HEK293T (cell line): ENCODE measurements at regions not wholly inside any gene's neighbourhood (a gene's known extent, or its start where the extent isn't known, plus 50 kb on each side); places are given as distances from the start of the nearest gene placed in this dataset.
"Not testable (repeated sequence)": the region's sequence is repeated elsewhere in the genome, so short reads cannot be mapped to it uniquely, and the experiment has no call there.

Source experiments
- CTCF ChIA-PET: fragments of 350-600 bp; formaldehyde crosslinking; extraction: SDS; loops from one replicate; lab custom pipeline; 2021; ENCODE audit warnings: antibody characterized with exemption, inconsistent platforms; lab: Yijun Ruan, JAX
- POLR2A ChIA-PET: fragments of 350-600 bp; formaldehyde crosslinking; extraction: SDS; loops from one replicate; lab custom pipeline; 2020; ENCODE audit warnings: antibody characterized with exemption, inconsistent platforms; lab: Yijun Ruan, JAX
- DNase-seq: peaks from one replicate; pipeline ENCODE4 v3.0.0; 2012; ENCODE audit warnings: mixed read lengths; ENCODE audit errors: extremely low spot score
- ARNT ChIP-seq: fragments of 450-650 bp; IDR thresholded peaks from 2 replicates; pipeline ENCODE4 v1.6.1; 2017; ENCODE audit warnings: mild to moderate bottlenecking
- BHLHE40 ChIP-seq: fragments of 450-650 bp; IDR thresholded peaks from 2 replicates; pipeline ENCODE4 v1.6.1; 2016; ENCODE audit warnings: mild to moderate bottlenecking, moderate library complexity, borderline replicate concordance
- CTBP1 ChIP-seq: fragments of 450-650 bp; IDR thresholded peaks from 2 replicates; pipeline ENCODE4 v1.6.1; 2016; ENCODE audit warnings: borderline replicate concordance
- ELF4 ChIP-seq: fragments of 450-650 bp; IDR thresholded peaks from 2 replicates; pipeline ENCODE4 v1.6.1; 2017; ENCODE audit warnings: antibody characterized with exemption
- FOXA1 ChIP-seq: fragments of 450-650 bp; IDR thresholded peaks from 2 replicates; pipeline ENCODE4 v1.6.1; 2016; ENCODE audit warnings: mild to moderate bottlenecking
- FOXK2 ChIP-seq: fragments of 450-650 bp; IDR thresholded peaks from 2 replicates; pipeline ENCODE4 v1.6.1; 2016; ENCODE audit warnings: mild to moderate bottlenecking
- FOXM1 ChIP-seq: fragments of 450-650 bp; IDR thresholded peaks from 2 replicates; pipeline ENCODE4 v1.6.1; 2017; ENCODE audit warnings: mild to moderate bottlenecking, borderline replicate concordance
- HDGF ChIP-seq: fragments of 450-650 bp; IDR thresholded peaks from 2 replicates; pipeline ENCODE4 v1.6.1; 2017; ENCODE audit warnings: antibody characterized with exemption, borderline replicate concordance
- L3MBTL2 ChIP-seq: fragments of 450-650 bp; conservative IDR thresholded peaks from 2 replicates; pipeline ENCODE4 v1.6.1; 2016; ENCODE audit warnings: mild to moderate bottlenecking
- LEF1 ChIP-seq: fragments of 450-650 bp; IDR thresholded peaks from 2 replicates; pipeline ENCODE4 v1.6.1; 2017; ENCODE audit warnings: mild to moderate bottlenecking, borderline replicate concordance
- NFRKB ChIP-seq: fragments of 450-650 bp; IDR thresholded peaks from 2 replicates; pipeline ENCODE4 v1.6.1; 2016; ENCODE audit warnings: mild to moderate bottlenecking, moderate library complexity
- SP1 ChIP-seq: fragments of 450-650 bp; IDR thresholded peaks from 2 replicates; pipeline ENCODE4 v1.6.1; 2017
- SUZ12 ChIP-seq: fragments of 450-650 bp; IDR thresholded peaks from 2 replicates; pipeline ENCODE4 v1.6.1; 2016; ENCODE audit warnings: mild to moderate bottlenecking
- TARDBP ChIP-seq: fragments of 450-650 bp; IDR thresholded peaks from 2 replicates; pipeline ENCODE4 v1.6.1; 2016
- ZNF384 ChIP-seq: fragments of 450-650 bp; IDR thresholded peaks from 2 replicates; pipeline ENCODE4 v1.6.1; 2016
- TF ChIP-seq, protein P1 (sequence below): fragments of 450-650 bp; IDR thresholded peaks from 2 replicates; pipeline ENCODE4 v1.6.1; 2016

DNA sequence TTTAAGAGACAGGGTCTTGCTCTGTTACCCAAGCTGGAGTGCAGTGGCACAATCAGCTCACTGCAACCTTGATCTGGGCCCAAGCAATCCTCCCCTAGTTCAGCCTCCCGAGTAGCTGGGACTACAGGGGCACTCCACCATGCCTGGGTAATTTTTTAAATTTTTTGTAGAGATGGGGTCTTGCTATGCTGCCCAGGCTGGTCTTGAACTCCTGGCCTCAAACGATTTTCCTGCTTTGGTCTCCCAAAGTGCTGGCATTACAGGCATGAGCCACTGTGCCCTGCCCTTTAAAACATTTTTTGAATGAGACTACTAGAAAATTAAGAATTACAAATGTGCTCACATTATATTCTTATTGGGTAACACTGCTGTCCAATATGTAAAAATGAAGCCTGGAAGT is 161.7 kb upstream of the FAM20A start:
- CTCF ChIA-PET: no interaction called here
- POLR2A ChIA-PET: no interaction called here
- no peak for DNase-seq
- TF ChIP-seq ZNF384 (no peak), CTBP1 (no peak), SP1 (no peak), FOXK2 (no peak), NFRKB (no peak), LEF1 (no peak)

DNA sequence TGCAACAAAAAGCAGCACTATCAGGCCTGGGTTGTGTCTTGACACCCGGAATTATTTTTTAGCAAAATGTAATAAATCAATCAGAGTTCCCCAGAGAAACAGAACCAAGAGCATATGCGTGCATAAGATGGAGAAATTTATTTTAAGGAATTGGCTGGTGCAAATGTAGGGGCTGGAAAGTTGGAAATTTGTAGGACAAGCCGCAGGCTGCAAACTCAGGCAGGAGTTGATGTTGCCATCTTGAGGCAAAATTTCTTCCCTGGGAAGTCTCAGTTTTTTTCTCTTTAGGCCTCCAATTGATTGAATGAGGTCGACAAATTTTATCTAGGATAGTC is 158.9 kb upstream of the FAM20A start:
- no peak for DNase-seq
- CTCF ChIA-PET: no interaction called here
- POLR2A ChIA-PET: no interaction called here
- no peak for TF ChIP-seq BHLHE40
- TF ChIP-seq, protein P1, sequence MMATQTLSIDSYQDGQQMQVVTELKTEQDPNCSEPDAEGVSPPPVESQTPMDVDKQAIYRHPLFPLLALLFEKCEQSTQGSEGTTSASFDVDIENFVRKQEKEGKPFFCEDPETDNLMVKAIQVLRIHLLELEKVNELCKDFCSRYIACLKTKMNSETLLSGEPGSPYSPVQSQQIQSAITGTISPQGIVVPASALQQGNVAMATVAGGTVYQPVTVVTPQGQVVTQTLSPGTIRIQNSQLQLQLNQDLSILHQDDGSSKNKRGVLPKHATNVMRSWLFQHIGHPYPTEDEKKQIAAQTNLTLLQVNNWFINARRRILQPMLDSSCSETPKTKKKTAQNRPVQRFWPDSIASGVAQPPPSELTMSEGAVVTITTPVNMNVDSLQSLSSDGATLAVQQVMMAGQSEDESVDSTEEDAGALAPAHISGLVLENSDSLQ: no peak
- no peak for TF ChIP-seq CTBP1
- no peak for TF ChIP-seq ARNT
- TF ChIP-seq NFRKB: no peak
- TF ChIP-seq HDGF: no peak
- TF ChIP-seq L3MBTL2: no peak
- TF ChIP-seq ZNF384: no peak
- no peak for TF ChIP-seq FOXM1
- TF ChIP-seq SP1: no peak
- TF ChIP-seq SUZ12: no peak
- TF ChIP-seq FOXK2: no peak

DNA sequence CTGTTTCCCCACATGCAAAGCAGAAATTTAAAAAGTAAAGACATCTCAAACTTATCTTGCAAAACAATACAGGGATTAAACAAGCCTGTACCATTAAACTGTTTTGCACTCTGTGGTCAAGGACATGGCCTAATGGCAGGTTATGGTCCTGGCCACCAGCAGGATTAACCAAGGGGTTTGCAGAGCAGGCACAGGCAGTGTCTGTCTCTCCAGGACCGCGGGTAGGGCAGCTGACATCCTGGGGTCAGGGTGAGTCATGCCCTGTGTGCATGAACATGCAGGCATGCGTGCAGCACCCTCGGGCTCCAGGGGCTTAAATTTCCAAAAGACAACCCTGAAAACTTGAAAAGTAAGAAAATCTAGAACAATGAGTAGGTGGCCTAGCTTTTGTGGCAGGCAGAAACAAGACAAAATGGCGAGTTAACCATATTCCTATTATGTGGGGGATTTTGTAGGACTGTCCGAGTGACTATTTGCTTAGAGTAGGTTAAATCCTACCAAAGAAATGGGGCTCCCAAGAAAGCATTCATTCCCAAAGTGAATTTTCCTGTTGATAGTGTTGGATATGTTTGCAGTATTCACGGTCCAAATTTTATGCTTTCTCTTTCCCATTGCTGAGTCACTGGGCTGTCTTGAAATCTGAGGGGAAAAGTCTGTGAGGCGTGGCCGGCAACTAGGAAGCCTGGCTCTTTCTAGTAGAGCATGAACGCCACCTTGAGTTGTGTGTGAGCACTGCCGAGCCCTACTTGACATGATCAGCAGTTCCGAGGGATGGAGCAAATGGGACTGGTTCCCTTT is 158.4 kb upstream of the FAM20A start:
- ChIA-PET POLR2A (no interaction called here), CTCF (interaction anchor here (0.6 kb wide), 1 partner anchor 301 kb away, joined by 3 read pairs; no protein-coding TSS in a partner anchor)
- DNase-seq: peak; percentile 88
- TF ChIP-seq LEF1 (no peak), SUZ12 (no peak), FOXK2 (no peak), ZNF384 (no peak), SP1 (no peak), NFRKB (no peak), TARDBP (no peak), FOXM1 (no peak), ELF4 (no peak), FOXA1 (no peak), BHLHE40 (no peak), ARNT (no peak), L3MBTL2 (no peak), HDGF (no peak), CTBP1 (no peak)
- TF ChIP-seq, protein P1: no peak

DNA sequence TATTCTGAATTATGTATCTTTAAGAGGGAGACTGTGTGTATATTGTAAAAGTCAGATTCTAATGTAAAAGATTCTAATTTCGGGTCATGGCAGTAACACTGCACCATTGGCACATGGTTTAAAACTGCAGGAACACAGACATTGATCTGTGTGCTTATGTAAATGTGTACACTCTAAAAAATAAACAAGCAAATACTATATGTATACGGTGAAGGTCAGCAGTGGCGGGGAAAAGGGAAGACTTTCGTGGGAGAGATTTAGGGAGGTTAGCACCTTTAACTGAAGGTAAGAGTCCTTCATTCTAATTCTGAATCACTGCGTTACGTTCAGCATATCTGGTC is 157.8 kb upstream of the FAM20A start:
- no peak for DNase-seq
- ChIA-PET POLR2A (no interaction called here), CTCF (interaction anchor here (0.6 kb wide), 1 partner anchor 301 kb away, joined by 3 read pairs; no protein-coding TSS in a partner anchor)
- TF ChIP-seq NFRKB (no peak), TARDBP (no peak), ARNT (no peak), FOXM1 (no peak), BHLHE40 (no peak), ZNF384 (no peak), FOXA1 (no peak), SUZ12 (no peak), LEF1 (no peak), HDGF (no peak), FOXK2 (no peak), CTBP1 (no peak), ELF4 (no peak), SP1 (no peak), L3MBTL2 (no peak)
- TF ChIP-seq, protein P1: no peak

DNA sequence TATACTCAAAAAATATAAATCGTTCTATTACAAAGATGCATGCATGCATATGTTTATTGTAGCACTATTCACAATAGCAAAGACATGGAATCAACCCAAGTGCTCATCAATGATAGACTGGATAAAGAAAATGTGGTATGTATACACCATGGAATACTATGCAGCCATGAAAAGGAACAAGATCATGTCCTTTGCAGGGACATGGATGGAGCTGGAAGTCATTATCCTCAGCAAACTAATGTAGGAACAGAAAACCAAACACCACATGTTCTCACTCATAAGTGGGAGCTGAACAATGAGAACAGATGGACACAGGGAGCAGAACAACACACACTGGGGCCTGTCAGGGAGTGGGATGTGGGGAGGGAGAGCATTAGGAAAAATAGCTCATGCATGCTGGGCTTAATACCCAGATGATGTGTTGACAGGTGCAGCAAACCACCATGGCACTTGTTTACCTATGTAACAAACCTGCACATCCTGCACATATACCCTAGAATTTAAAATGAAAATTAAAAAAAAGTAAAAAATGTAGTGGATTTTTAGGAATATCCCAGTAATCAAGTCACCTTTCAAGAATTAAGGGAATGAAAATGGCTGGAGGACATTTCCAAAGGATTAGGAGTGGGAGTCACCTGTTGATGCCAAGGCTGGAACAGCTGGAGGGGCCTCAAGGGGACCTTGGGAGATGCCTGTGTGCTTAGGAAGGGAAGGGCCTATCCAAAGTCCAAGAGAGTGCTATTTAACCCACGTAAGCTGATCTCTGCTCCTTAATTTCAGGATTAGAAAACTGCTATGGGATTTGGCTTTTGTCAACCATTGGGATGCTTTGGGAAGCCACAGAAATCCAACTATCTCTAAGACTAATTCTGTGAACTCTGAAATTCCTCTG is 156.9 kb upstream of the FAM20A start:
- CTCF ChIA-PET, POLR2A ChIA-PET, DNase-seq: not testable (repeated sequence)
